Suprapubic skin (tissue), 4 donors: ENCODE measurements at regions not wholly inside any gene's neighbourhood (a gene's known extent, or its start where the extent isn't known, plus 50 kb on each side); places are given as distances from the start of the nearest gene placed in this dataset.

Experiments used
- DNase-seq, 2 donors: peaks; one replicate each; pipeline ENCODE4 v3.0.0-alpha.2; 2019; ENCODE audit warnings: low spot score in 2 of 2
- H3K27ac ChIP-seq: fragments of 200-600 bp; sonication (generic); one replicate; pipeline ENCODE4 v1.5.1; 2019
- H3K27me3 ChIP-seq: fragments of 200-600 bp; sonication (generic); one replicate; pipeline ENCODE4 v1.5.1; 2019
- H3K36me3 ChIP-seq: fragments of 200-600 bp; sonication (generic); one replicate; pipeline ENCODE4 v1.5.1; 2019
- H3K4me1 ChIP-seq: fragments of 200-600 bp; sonication (generic); one replicate; pipeline ENCODE4 v1.5.1; 2019
- H3K4me3 ChIP-seq: fragments of 200-600 bp; sonication (generic); one replicate; pipeline ENCODE4 v1.5.1; 2019; ENCODE audit warnings: mild to moderate bottlenecking
- H3K9me3 ChIP-seq: fragments of 200-600 bp; sonication (generic); one replicate; pipeline ENCODE4 v1.5.1; 2019
- EP300 ChIP-seq: sonication (generic); formaldehyde crosslinking; IDR thresholded peaks from one replicate; pipeline ENCODE4 v1.6.1; 2017; ENCODE audit warnings: antibody characterized with exemption
- POLR2A ChIP-seq, 2 donors: fragments of 450-650 bp; IDR thresholded peaks; one replicate each; pipeline ENCODE4 v1.6.1; 2017; ENCODE audit warnings: antibody characterized with exemption in 2 of 2, mild to moderate bottlenecking in 2 of 2, moderate library complexity in 2 of 2
- POLR2AphosphoS5 ChIP-seq, 3 donors: sonication (generic); formaldehyde crosslinking; IDR thresholded peaks; one replicate each; pipeline ENCODE4 v1.6.1; 2017; ENCODE audit warnings: antibody characterized with exemption in 3 of 3
- WGBS: methylation state at CpG from one replicate; pipeline ENCODE4 v1.1.5; 2018; 5-methylcytosine and 5-hydroxymethylcytosine counted together
- TF ChIP-seq, protein P1 (sequence below), 2 donors: fragments of 200-600 bp in 1 of 2; fragments of 450-650 bp in 1 of 2; sonication (generic) in 1 of 2; IDR thresholded peaks; one replicate each; pipeline ENCODE4 v1.5.1; 2016 to 2019; ENCODE audit warnings: antibody characterized with exemption in 2 of 2, mild to moderate bottlenecking in 1 of 2, moderate library complexity in 1 of 2

DNA sequence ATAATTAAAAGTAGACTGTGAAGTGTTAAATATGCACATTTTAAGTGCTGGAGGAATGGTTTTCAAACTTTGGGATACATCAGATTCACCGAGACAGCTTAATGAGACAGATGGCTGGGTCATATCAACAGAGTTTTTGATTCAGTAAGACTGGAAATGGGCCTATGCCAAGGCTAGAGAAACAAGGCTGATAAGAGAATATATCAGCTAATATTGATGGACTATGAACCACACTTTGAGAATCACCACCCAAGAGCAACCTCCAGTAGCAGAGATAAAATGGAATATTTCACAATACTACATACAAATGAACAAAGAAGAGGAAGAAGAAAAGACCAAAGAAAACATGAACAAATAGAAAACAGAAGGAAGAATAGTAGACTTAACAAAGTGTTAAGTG is 450.2 kb upstream of the KLHL29 start:
- WGBS: 85% methylated on average over 1 of the region's 1 CpG
- H3K27me3 ChIP-seq: no peaks in the 10 kb centered on the region
- no peak for DNase-seq
- TF ChIP-seq, protein P1, sequence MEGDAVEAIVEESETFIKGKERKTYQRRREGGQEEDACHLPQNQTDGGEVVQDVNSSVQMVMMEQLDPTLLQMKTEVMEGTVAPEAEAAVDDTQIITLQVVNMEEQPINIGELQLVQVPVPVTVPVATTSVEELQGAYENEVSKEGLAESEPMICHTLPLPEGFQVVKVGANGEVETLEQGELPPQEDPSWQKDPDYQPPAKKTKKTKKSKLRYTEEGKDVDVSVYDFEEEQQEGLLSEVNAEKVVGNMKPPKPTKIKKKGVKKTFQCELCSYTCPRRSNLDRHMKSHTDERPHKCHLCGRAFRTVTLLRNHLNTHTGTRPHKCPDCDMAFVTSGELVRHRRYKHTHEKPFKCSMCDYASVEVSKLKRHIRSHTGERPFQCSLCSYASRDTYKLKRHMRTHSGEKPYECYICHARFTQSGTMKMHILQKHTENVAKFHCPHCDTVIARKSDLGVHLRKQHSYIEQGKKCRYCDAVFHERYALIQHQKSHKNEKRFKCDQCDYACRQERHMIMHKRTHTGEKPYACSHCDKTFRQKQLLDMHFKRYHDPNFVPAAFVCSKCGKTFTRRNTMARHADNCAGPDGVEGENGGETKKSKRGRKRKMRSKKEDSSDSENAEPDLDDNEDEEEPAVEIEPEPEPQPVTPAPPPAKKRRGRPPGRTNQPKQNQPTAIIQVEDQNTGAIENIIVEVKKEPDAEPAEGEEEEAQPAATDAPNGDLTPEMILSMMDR (IDR thresholded peaks at IDR 0.05): no peak
- no peak for TF ChIP-seq EP300
- no peak overlapping the region for H3K27ac ChIP-seq
- no peaks in the 10 kb centered on the region for H3K4me1 ChIP-seq
- H3K36me3 ChIP-seq: no peaks in the 10 kb centered on the region
- no peak overlapping the region for H3K4me3 ChIP-seq
- H3K9me3 ChIP-seq: no peaks in the 10 kb centered on the region

DNA sequence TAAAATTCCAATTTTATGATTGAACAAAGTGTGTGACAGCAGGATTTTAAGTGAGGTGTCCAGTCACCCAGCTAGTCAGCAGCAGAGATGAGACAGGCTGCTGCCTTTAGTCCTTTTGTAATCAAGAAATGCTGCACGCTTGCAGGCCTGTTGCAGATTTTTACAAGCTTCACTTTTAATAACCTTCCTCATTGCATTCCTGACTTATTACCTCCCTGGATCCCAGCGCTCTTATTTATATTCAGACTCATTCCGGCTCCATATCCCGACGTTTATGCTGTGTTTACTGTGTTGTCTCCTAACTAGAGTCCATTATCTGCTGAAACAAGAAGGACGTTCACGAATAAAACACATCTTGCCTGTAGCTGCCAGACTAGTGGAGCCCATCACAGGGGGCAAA is 442.5 kb upstream of the KLHL29 start:
- 91% methylated on average over 7 of the region's 7 CpGs for WGBS
- DNase-seq: no peak
- TF ChIP-seq EP300 (no peak), POLR2A (IDR thresholded peaks at IDR 0.05) (no peak), POLR2AphosphoS5 (IDR thresholded peaks at IDR 0.05) (no peak)
- TF ChIP-seq, protein P1 (IDR thresholded peaks at IDR 0.05): no peak
- H3K4me3 ChIP-seq: no peak overlapping the region
- no peaks in the 10 kb centered on the region for H3K9me3 ChIP-seq
- H3K4me1 ChIP-seq: no peaks in the 10 kb centered on the region
- no peak overlapping the region for H3K27ac ChIP-seq
- H3K36me3 ChIP-seq: no peaks in the 10 kb centered on the region
- no peaks in the 10 kb centered on the region for H3K27me3 ChIP-seq

DNA sequence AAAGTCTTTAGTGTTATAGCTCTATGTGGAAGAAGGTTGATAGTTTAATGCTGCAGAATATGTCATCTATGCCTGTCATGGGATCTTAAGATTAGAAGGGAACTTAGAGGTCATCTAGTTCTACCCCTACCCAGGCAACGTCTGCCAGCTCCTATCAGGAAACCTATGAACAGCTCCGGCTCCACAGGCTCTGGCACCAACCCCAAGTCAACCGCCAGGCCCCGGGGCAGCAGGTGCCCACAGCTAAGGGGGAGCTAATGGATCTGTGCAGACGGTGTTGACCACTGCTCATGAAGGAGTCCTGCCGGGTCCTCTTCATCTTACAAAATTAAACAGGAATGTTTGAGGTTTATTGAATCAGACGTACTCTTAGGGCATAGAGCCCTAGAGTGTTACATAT is 440.8 kb upstream of the KLHL29 start:
- H3K27me3 ChIP-seq: no peaks in the 10 kb centered on the region
- no peak overlapping the region for H3K27ac ChIP-seq
- DNase-seq: no peak
- no peaks in the 10 kb centered on the region for H3K36me3 ChIP-seq
- no peaks in the 10 kb centered on the region for H3K9me3 ChIP-seq
- TF ChIP-seq EP300: no peak
- no peak for TF ChIP-seq POLR2AphosphoS5 (IDR thresholded peaks at IDR 0.05)
- TF ChIP-seq, protein P1 (IDR thresholded peaks at IDR 0.05): no peak
- no peak for TF ChIP-seq POLR2A (IDR thresholded peaks at IDR 0.05)
- WGBS: 88% methylated on average over 7 of the region's 7 CpGs
- H3K4me1 ChIP-seq: no peaks in the 10 kb centered on the region
- no peak overlapping the region for H3K4me3 ChIP-seq

DNA sequence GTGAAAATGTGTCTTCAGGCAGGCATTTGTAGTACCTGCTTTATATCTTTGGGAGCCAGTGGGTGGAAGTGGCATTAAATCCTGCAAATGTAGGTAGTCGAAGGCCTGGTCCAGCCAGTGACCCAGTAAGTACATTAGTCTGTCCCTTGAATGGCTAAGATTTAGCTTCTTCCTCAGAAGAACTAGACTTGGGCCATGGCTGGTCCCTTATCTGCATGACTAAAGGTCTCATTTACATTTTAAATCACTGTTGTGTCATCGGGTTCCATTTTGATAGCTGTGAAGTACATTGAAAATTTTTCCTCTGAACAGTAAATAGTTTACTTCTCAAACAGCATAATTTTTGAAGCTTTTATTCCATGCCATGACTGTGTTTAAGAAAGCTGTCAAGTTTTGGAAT is 438.4 kb upstream of the KLHL29 start:
- Histone ChIP-seq H3K4me1 (no peaks in the 10 kb centered on the region), H3K4me3 (no peak overlapping the region), H3K36me3 (no peaks in the 10 kb centered on the region), H3K27ac (no peak overlapping the region), H3K9me3 (no peaks in the 10 kb centered on the region), H3K27me3 (no peaks in the 10 kb centered on the region)
- no peak for TF ChIP-seq EP300
- TF ChIP-seq POLR2AphosphoS5 (IDR thresholded peaks at IDR 0.05): no peak
- TF ChIP-seq, protein P1 (IDR thresholded peaks at IDR 0.05): no peak
- no peak for TF ChIP-seq POLR2A (IDR thresholded peaks at IDR 0.05)
- DNase-seq: no peak
- WGBS: 91% methylated on average over 2 of the region's 2 CpGs

DNA sequence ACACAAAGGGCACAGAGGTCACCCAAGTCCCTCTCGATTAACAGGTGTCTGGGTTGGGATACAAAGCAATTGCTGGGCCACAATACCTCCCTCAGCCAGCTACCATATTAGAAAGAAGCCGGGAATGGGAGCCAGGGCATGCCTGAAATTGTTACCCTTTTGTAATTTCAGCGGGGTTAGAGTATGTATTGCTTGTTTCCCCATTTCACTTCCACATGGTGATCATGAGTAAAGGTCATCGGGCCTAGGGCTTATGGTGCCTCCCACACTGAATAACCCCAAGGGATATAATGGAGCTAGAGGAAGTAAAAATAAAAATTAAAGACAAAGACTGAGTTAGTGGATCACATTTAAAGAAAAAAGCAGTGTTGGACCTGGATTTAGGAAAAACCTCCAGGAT is 437.2 kb upstream of the KLHL29 start:
- no peaks in the 10 kb centered on the region for H3K9me3 ChIP-seq
- no peak for TF ChIP-seq POLR2A (IDR thresholded peaks at IDR 0.05)
- TF ChIP-seq POLR2AphosphoS5 (IDR thresholded peaks at IDR 0.05): no peak
- TF ChIP-seq EP300: no peak
- TF ChIP-seq, protein P1 (IDR thresholded peaks at IDR 0.05): no peak
- H3K27ac ChIP-seq: no peak overlapping the region
- no peak for DNase-seq
- H3K4me1 ChIP-seq: no peaks in the 10 kb centered on the region
- WGBS: 84% methylated on average over 4 of the region's 4 CpGs
- no peaks in the 10 kb centered on the region for H3K27me3 ChIP-seq
- no peaks in the 10 kb centered on the region for H3K36me3 ChIP-seq
- no peak overlapping the region for H3K4me3 ChIP-seq
